HEK293 (cell line): ENCODE measurements at regions not wholly inside any gene's neighbourhood (a gene's known extent, or its start where the extent isn't known, plus 50 kb on each side); places are given as distances from the start of the nearest gene placed in this dataset.

ENCODE experiments used
- CTCF ChIA-PET: fragments of 350-600 bp; formaldehyde crosslinking; extraction: SDS; loops from one replicate; lab custom pipeline; 2021; ENCODE audit warnings: antibody characterized with exemption; lab: Yijun Ruan, JAX
- POLR2A ChIA-PET: fragments of 300-600 bp; formaldehyde crosslinking; extraction: SDS; loops from one replicate; lab custom pipeline; 2020; ENCODE audit warnings: antibody characterized with exemption, inconsistent platforms; lab: Yijun Ruan, JAX
- H3K27ac ChIP-seq: fragments of 200-500 bp; sonication (Bioruptor generic); 2 replicates; pipeline ENCODE4 v1.5.1; 2014; ENCODE audit warnings: low read depth, low read length, control low read depth, inconsistent platforms; ENCODE audit errors: extremely low read depth
- H3K36me3 ChIP-seq, 2 experiments: fragments of 200-500 bp in 1 of 2; sonication (Bioruptor generic) in 1 of 2; 1 replicate in 1 of 2; 2 replicates in 1 of 2; pipeline ENCODE4 v1.5.1; 2014 to 2017; ENCODE audit warnings: inconsistent platforms in 2 of 2, low read length in 2 of 2; ENCODE audit not compliant: control insufficient read depth in 2 of 2, insufficient read depth in 1 of 2
- H3K4me1 ChIP-seq: fragments of 200-500 bp; sonication (Bioruptor generic); 2 replicates; pipeline ENCODE4 v1.5.1; 2014; ENCODE audit warnings: mild to moderate bottlenecking, low read length, inconsistent platforms; ENCODE audit not compliant: control insufficient read depth, insufficient read depth
- H3K4me3 ChIP-seq: 2 replicates; pipeline ENCODE4 v1.5.1; 2011; ENCODE audit warnings: low read depth, mild to moderate bottlenecking, control low read depth, low read length, moderate library complexity
- H3K9me3 ChIP-seq: fragments of 200-500 bp; sonication (Bioruptor generic); 2 replicates; pipeline ENCODE4 v1.5.1; 2014; ENCODE audit warnings: low read depth, low read length, inconsistent platforms; ENCODE audit not compliant: control insufficient read depth, insufficient read depth
- BCL11A ChIP-seq: fragments of 450-650 bp; formaldehyde crosslinking; IDR thresholded peaks from 2 replicates; pipeline ENCODE4 v1.5.1; 2016; ENCODE audit warnings: low read depth, missing biosample characterization, missing genetic modification characterization
- HOXC10 ChIP-seq: sonication (generic); formaldehyde crosslinking; IDR thresholded peaks from 2 replicates; pipeline ENCODE4 v1.8.1; 2023; ENCODE audit warnings: mild to moderate bottlenecking, missing genetic modification reagents
- MYNN ChIP-seq: fragments of 450-650 bp; formaldehyde crosslinking; IDR thresholded peaks from 2 replicates; pipeline ENCODE4 v1.5.1; 2016; ENCODE audit warnings: missing biosample characterization, missing genetic modification characterization, borderline replicate concordance
- PRDM4 ChIP-seq: fragments of 450-650 bp; formaldehyde crosslinking; IDR thresholded peaks from 2 replicates; pipeline ENCODE4 v1.5.1; 2017; ENCODE audit warnings: missing biosample characterization, missing genetic modification characterization
- ZBTB11 ChIP-seq: fragments of 450-650 bp; formaldehyde crosslinking; conservative IDR thresholded peaks from 2 replicates; pipeline ENCODE4 v1.5.1; 2016; ENCODE audit warnings: low read depth, missing biosample characterization, missing genetic modification characterization
- ZBTB17 ChIP-seq: fragments of 450-650 bp; formaldehyde crosslinking; IDR thresholded peaks from 2 replicates; pipeline ENCODE4 v1.5.1; 2016; ENCODE audit warnings: missing biosample characterization, missing genetic modification characterization
- ZBTB7A ChIP-seq: fragments of 450-650 bp; formaldehyde crosslinking; IDR thresholded peaks from 2 replicates; pipeline ENCODE4 v1.5.1; 2016; ENCODE audit warnings: low read depth, missing biosample characterization, missing genetic modification characterization
- ZBTB8A ChIP-seq: fragments of 450-650 bp; formaldehyde crosslinking; IDR thresholded peaks from 2 replicates; pipeline ENCODE4 v1.5.1; 2016; ENCODE audit warnings: missing biosample characterization, missing genetic modification characterization
- ZFP41 ChIP-seq: fragments of 450-650 bp; formaldehyde crosslinking; IDR thresholded peaks from 2 replicates; pipeline ENCODE4 v1.5.1; 2016; ENCODE audit warnings: missing biosample characterization, missing genetic modification characterization, borderline replicate concordance
- ZNF138 ChIP-seq: fragments of 450-650 bp; formaldehyde crosslinking; IDR thresholded peaks from 2 replicates; pipeline ENCODE4 v1.5.1; 2016; ENCODE audit warnings: missing biosample characterization, missing genetic modification characterization, borderline replicate concordance
- ZNF211 ChIP-seq: fragments of 450-650 bp; formaldehyde crosslinking; IDR thresholded peaks from 2 replicates; pipeline ENCODE4 v1.5.1; 2016; ENCODE audit warnings: low read depth, missing biosample characterization, missing genetic modification characterization
- ZNF302 ChIP-seq: fragments of 450-650 bp; formaldehyde crosslinking; IDR thresholded peaks from 2 replicates; pipeline ENCODE4 v1.5.1; 2016; ENCODE audit warnings: missing biosample characterization, missing genetic modification characterization, low read depth
- ZNF391 ChIP-seq: fragments of 450-650 bp; formaldehyde crosslinking; IDR thresholded peaks from 2 replicates; pipeline ENCODE4 v1.5.1; 2016; ENCODE audit warnings: low read depth, missing biosample characterization, missing genetic modification characterization, borderline replicate concordance
- ZNF394 ChIP-seq: fragments of 450-650 bp; formaldehyde crosslinking; IDR thresholded peaks from 2 replicates; pipeline ENCODE4 v1.5.1; 2016; ENCODE audit warnings: missing biosample characterization, missing genetic modification characterization, mild to moderate bottlenecking, moderate library complexity, borderline replicate concordance
- ZNF510 ChIP-seq: fragments of 450-650 bp; formaldehyde crosslinking; IDR thresholded peaks from 2 replicates; pipeline ENCODE4 v1.5.1; 2018; ENCODE audit warnings: mild to moderate bottlenecking, missing genetic modification characterization, missing biosample characterization; ENCODE audit not compliant: insufficient replicate concordance
- ZNF514 ChIP-seq: fragments of 450-650 bp; formaldehyde crosslinking; IDR thresholded peaks from 2 replicates; pipeline ENCODE4 v1.5.1; 2016; ENCODE audit warnings: missing biosample characterization, missing genetic modification characterization
- ZNF621 ChIP-seq: fragments of 450-650 bp; formaldehyde crosslinking; IDR thresholded peaks from 2 replicates; pipeline ENCODE4 v1.5.1; 2017; ENCODE audit warnings: missing biosample characterization, missing genetic modification characterization
- ZNF707 ChIP-seq: fragments of 450-650 bp; formaldehyde crosslinking; IDR thresholded peaks from 2 replicates; pipeline ENCODE4 v1.5.1; 2016; ENCODE audit warnings: missing biosample characterization, missing genetic modification characterization
- ZNF768 ChIP-seq: fragments of 450-650 bp; formaldehyde crosslinking; IDR thresholded peaks from 2 replicates; pipeline ENCODE4 v1.5.1; 2018; ENCODE audit warnings: missing biosample characterization, mild to moderate bottlenecking, missing genetic modification characterization
- ZNF785 ChIP-seq: fragments of 450-650 bp; formaldehyde crosslinking; IDR thresholded peaks from 2 replicates; pipeline ENCODE4 v1.5.1; 2016; ENCODE audit warnings: missing biosample characterization, missing genetic modification characterization
- ZNF791 ChIP-seq: fragments of 450-650 bp; formaldehyde crosslinking; IDR thresholded peaks from 2 replicates; pipeline ENCODE4 v1.5.1; 2016; ENCODE audit warnings: missing biosample characterization, missing genetic modification characterization
- TF ChIP-seq, protein P1 (sequence below): fragments of 450-650 bp; formaldehyde crosslinking; IDR thresholded peaks from 2 replicates; pipeline ENCODE4 v1.5.1; 2016; ENCODE audit warnings: missing biosample characterization, missing genetic modification characterization, low read depth

DNA sequence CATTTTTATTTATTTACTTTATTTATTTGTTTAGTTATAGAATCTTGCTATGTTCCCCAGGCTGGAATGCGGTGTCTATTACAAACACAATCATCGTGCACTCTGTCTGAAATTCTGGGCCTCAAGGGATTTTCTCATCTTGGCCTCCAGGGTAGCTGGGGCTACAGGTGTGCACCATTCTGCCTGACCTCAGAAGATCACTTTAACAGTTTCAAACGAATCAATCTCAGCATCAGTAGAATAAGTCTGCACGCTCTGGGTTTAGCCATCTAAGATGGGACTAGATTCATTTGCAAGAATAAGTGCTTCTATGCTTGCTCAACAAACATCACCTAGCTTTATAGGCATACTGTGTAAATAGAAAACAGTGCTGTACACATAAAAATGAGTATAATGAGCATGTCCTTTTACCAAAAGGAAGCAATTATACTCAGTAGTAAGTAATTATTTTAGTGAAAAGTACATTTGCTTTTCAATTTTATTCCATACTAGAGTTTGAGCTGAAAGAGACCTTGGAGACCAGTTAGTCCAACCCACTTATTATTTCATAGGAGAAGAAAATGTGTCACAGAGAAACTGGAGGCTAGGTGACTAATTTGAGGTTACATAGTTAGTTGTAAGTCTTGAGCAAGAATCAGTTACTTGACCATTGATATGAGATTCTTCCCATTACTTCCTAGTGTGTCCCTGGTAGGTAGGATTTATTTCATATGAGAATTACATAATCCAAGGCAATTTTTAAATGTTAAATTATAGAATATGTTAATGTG is 456.5 kb upstream of the LMO3 start:
- Histone ChIP-seq H3K27ac (no peak overlapping the region), H3K9me3 (no peaks in the 10 kb centered on the region), H3K4me3 (no peak overlapping the region), H3K36me3 (no peaks in the 10 kb centered on the region), H3K4me1 (no peaks in the 10 kb centered on the region)
- TF ChIP-seq MYNN (tag by site-specific recombination) (no peak), ZNF621 (tag by site-specific recombination) (no peak), ZNF211 (tag by site-specific recombination) (no peak), ZNF791 (no peak), ZNF707 (tag by site-specific recombination) (no peak), ZNF391 (tag by site-specific recombination) (no peak), PRDM4 (tag by site-specific recombination) (no peak), ZNF394 (tag by site-specific recombination) (no peak), ZNF138 (tag by site-specific recombination) (no peak), ZNF768 (tag by site-specific recombination) (no peak), ZBTB17 (no peak), ZNF514 (no peak), ZNF510 (tag by site-specific recombination) (no peak)
- TF ChIP-seq, protein P1, sequence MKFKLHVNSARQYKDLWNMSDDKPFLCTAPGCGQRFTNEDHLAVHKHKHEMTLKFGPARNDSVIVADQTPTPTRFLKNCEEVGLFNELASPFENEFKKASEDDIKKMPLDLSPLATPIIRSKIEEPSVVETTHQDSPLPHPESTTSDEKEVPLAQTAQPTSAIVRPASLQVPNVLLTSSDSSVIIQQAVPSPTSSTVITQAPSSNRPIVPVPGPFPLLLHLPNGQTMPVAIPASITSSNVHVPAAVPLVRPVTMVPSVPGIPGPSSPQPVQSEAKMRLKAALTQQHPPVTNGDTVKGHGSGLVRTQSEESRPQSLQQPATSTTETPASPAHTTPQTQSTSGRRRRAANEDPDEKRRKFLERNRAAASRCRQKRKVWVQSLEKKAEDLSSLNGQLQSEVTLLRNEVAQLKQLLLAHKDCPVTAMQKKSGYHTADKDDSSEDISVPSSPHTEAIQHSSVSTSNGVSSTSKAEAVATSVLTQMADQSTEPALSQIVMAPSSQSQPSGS (tag by site-specific recombination), result no peak
- CTCF ChIA-PET, result no interaction called here
- POLR2A ChIA-PET, result no interaction called here

DNA sequence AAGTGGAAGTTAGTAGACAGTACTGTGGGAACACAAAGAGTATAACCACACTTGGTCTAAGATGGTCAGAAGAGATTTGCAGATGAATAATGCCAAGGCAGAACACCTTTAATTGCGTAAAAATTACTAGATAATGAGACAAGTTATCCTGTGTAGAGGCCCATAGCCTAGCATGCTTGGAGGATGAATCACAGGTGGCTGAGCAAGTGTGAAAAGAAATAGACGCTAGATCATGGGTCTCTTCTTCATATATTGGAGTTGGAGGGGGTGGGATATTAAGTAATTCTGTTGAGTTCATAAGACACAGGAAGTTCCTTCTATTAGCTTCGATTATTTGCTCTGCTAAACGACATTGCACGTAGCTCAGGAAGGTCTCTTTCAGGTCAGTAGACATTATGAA is 454.3 kb upstream of the LMO3 start:
- POLR2A ChIA-PET, result no interaction called here

More for the DNA sequence above, 454.3 kb upstream of the LMO3 start:
- H3K36me3 ChIP-seq, result no peaks in the 10 kb centered on the region
- no peak overlapping the region for H3K27ac ChIP-seq
- TF ChIP-seq ZNF785, result no peak
- no peak for TF ChIP-seq ZBTB8A (tag by site-specific recombination)
- no peak for TF ChIP-seq ZBTB11 (tag by site-specific recombination)
- TF ChIP-seq BCL11A (tag by site-specific recombination), result no peak
- no peak for TF ChIP-seq HOXC10 (CRISPR knock-in tag)
- no peak for TF ChIP-seq ZNF621 (tag by site-specific recombination)
- no peak for TF ChIP-seq ZFP41 (tag by site-specific recombination)
- TF ChIP-seq ZBTB7A (tag by site-specific recombination), result no peak
- TF ChIP-seq ZNF302, result no peak
- no peaks in the 10 kb centered on the region for H3K4me1 ChIP-seq
- H3K9me3 ChIP-seq, result no peaks in the 10 kb centered on the region
- H3K4me3 ChIP-seq, result no peak overlapping the region
- CTCF ChIA-PET, result interaction anchor here (0.6 kb wide), 1 partner anchor 12 kb away, joined by 3 read pairs; no protein-coding TSS in a partner anchor
